Activated T-cell treated with anti-CD3 and anti-CD28 coated beads, Interleukin-2, amount 50 U/mL, for 72 hours (primary cell): ENCODE measurements at regions not wholly inside any gene's neighbourhood (a gene's known extent, or its start where the extent isn't known, plus 50 kb on each side); places are given as distances from the start of the nearest gene placed in this dataset.

Experiments used
- ATAC-seq, 2 donors: fragments of 150-1000 bp; cut with Tn5 transposase; replicated peaks in 1 of 2; 2 replicates each; pipeline ENCODE4 v1.10.0; 2021; ENCODE audit warnings: moderate library complexity in 2 of 2, mild to moderate bottlenecking in 1 of 2
- DNase-seq, 2 donors: peaks; one replicate each; pipeline ENCODE4 v3.0.0; 2021 to 2022; ENCODE audit warnings: mixed read lengths in 1 of 2
- H3K27ac Mint-ChIP-seq: one replicate; pipeline ENCODE4 v1.8.0; 2022; ENCODE audit warnings: mild to moderate bottlenecking, moderate library complexity, mixed read lengths
- H3K27me3 Mint-ChIP-seq: one replicate; pipeline ENCODE4 v1.8.0; 2022; ENCODE audit warnings: low read depth, mixed read lengths
- H3K36me3 Mint-ChIP-seq, 2 donors: one replicate each; pipeline ENCODE4 v1.8.0; 2022; ENCODE audit warnings: mixed read lengths in 2 of 2, mild to moderate bottlenecking in 1 of 2; ENCODE audit not compliant: insufficient read depth in 2 of 2
- H3K4me1 Mint-ChIP-seq: one replicate; pipeline ENCODE4 v1.8.0; 2022; ENCODE audit warnings: low read depth, mixed read lengths
- H3K4me3 Mint-ChIP-seq, 2 donors: one replicate each; pipeline ENCODE4 v1.8.0; 2022; ENCODE audit warnings: mild to moderate bottlenecking in 2 of 2, mixed read lengths in 2 of 2, moderate library complexity in 2 of 2
- H3K9me3 Mint-ChIP-seq, 2 donors: one replicate each; pipeline ENCODE4 v1.8.0; 2022; ENCODE audit warnings: mixed read lengths in 2 of 2

DNA sequence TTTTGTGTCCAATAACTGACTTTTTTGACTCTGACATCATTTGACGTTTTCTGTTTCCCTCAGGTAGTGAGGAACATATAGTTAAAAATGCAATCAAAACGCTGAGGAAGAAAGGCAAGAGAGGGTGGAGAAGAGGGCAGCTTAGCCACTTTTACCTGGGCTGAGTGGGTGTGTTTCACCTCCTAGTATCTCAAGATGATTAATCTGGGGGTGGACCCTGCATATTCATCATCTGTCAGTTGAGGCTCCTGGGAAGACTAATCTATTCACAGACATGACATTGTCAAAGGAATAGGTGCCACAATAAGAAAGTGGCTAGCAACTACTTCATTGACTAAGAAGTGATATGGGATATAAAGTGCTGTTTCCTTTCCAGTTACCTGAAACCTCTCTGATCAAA, 331.5 kb upstream of the RARB start:
- H3K27me3 Mint-ChIP-seq, result no peaks in the 10 kb centered on the region

DNA sequence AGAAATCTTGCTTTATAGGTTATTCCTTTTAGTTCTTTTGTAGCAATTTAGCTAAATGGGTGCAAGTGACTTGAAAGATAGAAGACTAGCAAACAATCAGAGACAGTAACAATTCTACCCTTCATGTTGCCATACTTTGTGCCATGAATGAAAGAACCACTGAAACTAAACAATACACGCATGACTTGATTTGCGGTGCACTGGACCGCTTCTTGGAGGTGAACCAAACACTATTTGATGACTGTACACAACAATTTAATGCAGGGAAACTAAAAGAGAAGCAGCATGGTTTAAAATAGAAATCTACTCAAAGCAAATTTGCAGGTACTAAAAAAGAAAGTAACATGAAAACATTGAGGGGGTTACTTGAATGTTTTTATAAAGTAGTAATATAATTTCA, 331.0 kb upstream of the RARB start:
- Mint-ChIP-seq H3K4me1 (no peaks in the 10 kb centered on the region), H3K36me3 (no peaks in the 10 kb centered on the region), H3K27ac (no peak overlapping the region), H3K27me3 (no peaks in the 10 kb centered on the region), H3K9me3 (peaks cover 0 to 2% of the 10 kb centered on the region in 2 donors), H3K4me3 (no peak overlapping the region)
- ATAC-seq, result no peak
- DNase-seq, result no peak

More for the DNA sequence above, 331.5 kb upstream of the RARB start:
- ATAC-seq (no peak), DNase-seq (no peak)
- H3K4me3 Mint-ChIP-seq, result no peak overlapping the region
- peaks cover 0 to 2% of the 10 kb centered on the region in 2 donors for H3K9me3 Mint-ChIP-seq
- H3K36me3 Mint-ChIP-seq, result no peaks in the 10 kb centered on the region
- H3K4me1 Mint-ChIP-seq, result no peaks in the 10 kb centered on the region
- H3K27ac Mint-ChIP-seq, result no peak overlapping the region

DNA sequence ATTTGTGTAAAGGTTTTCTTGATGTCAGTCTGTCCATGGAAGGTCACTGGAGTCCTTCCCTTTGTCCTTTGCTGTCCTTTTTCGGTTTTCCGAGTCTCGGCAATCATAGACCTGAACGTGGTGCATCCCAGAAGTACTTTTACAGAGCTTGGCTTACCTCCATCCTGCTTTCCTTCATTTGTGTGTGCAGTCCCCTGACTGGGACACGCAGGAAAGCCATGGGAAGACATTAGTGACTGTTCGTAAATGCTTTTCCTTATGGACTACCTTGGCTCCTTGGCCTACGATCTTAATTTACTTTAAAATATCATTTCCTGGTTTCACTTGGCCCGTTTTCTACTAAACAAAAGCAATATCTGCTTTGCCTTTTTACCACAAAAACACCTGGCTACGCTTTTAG, 328.4 kb upstream of the RARB start:
- no peaks in the 10 kb centered on the region for H3K36me3 Mint-ChIP-seq
- ATAC-seq (no peak), DNase-seq (no peak)
- H3K27me3 Mint-ChIP-seq, result no peaks in the 10 kb centered on the region
- no peak overlapping the region for H3K27ac Mint-ChIP-seq
- no peaks in the 10 kb centered on the region for H3K9me3 Mint-ChIP-seq
- no peak overlapping the region for H3K4me3 Mint-ChIP-seq
- H3K4me1 Mint-ChIP-seq, result no peaks in the 10 kb centered on the region

DNA sequence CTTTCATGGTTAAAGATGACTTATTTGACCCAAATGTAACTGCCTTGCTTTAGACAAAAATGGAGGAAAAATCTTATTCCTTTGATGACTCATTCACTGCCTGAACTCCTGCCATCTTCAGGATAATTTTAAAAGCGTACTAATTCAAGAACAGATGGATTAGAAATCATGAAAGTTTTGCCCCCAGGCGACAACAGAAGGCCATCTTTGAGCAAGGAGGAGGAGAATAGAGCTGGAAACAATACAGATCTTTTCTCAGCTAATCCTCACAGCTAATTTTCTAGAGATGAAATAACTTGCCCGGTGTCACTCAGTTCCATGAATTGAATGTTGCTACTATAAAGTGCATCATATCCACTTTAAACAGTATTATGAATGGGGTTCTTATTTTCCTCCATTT, 324.7 kb upstream of the RARB start:
- Mint-ChIP-seq H3K4me3 (no peak overlapping the region), H3K36me3 (no peaks in the 10 kb centered on the region), H3K27ac (no peak overlapping the region), H3K9me3 (no peaks in the 10 kb centered on the region), H3K4me1 (no peaks in the 10 kb centered on the region), H3K27me3 (no peaks in the 10 kb centered on the region)
- DNase-seq (no peak), ATAC-seq (no peak)

DNA sequence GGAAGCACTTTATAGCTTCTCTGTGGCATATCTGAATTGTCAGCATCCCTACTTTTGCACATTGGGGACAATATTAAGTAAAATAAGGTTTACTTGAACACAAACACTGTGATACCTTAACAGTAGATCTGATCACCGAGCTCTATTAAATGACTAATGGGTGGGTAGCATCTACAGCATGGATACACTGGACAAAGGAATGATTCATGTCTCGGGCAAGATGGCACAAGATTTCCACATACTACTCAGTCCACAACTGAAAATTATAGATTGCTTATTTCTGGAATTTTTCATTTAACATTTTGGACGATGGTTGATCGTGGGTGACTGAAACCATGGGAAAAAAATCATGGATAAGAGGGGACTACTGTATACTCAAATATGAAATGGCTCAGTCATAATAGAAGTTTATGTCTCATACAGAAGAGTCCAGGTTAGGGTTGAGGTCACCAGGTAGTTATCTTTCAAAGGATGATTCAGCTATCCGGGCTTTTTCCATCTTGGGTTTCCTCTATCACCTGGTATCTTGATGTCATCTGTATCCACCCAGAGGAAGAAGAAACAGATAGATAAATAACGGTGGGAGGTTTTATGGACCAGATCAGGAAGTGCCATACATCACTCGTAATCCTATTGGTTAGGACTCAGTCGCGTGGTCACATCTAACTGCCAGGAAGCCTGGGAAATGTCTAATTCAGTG, 320.0 kb upstream of the RARB start:
- no peaks in the 10 kb centered on the region for H3K4me1 Mint-ChIP-seq
- ATAC-seq, result no peak
- H3K4me3 Mint-ChIP-seq, result no peak overlapping the region
- H3K27ac Mint-ChIP-seq, result no peak overlapping the region
- no peaks in the 10 kb centered on the region for H3K36me3 Mint-ChIP-seq
- no peak for DNase-seq
- no peaks in the 10 kb centered on the region for H3K27me3 Mint-ChIP-seq
- no peaks in the 10 kb centered on the region for H3K9me3 Mint-ChIP-seq

DNA sequence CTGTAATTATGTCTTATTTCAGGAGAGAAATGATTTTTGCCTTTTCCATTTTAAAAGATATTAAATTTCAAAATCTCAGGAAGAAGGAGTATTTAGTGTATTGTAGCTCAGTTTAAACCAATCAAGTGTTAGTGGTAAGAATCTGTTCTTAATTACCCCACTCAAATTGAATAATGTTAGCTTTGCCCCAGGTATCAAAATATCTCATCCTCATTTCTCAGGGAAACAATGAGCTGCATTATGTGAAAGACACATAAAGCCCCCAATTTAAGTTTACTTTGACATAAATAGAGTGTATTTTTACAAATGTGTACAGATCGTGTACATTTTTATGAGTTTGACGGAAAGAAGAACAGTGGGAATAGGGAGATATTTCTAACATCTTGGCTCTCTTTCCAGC, 317.4 kb upstream of the RARB start:
- Mint-ChIP-seq H3K4me3 (no peak overlapping the region), H3K27me3 (no peaks in the 10 kb centered on the region), H3K36me3 (no peaks in the 10 kb centered on the region), H3K27ac (no peak overlapping the region), H3K9me3 (peaks cover 0 to 2% of the 10 kb centered on the region in 2 donors), H3K4me1 (no peaks in the 10 kb centered on the region)
- ATAC-seq (no peak), DNase-seq (no peak)

DNA sequence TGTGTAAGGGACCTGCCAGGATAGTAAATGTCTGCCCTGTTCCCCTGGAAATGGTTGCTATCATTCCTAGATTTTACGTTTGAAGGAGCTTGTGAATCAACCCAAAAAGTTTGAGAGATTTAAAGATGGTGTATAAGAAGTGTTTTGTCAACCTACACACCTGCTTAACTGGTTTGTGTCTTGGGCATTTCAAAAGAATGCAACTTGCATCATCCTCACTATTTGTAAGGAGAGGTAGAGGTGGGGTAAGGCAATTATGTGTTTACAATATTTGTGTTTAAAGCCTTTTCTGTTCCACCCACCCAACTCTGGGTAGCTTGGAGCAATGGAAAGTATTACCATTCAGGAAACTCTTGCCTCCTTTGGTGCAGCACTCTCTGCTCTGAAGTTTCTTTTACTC, 314.2 kb upstream of the RARB start:
- ATAC-seq (no peak), DNase-seq (no peak)
- H3K36me3 Mint-ChIP-seq, result no peaks in the 10 kb centered on the region
- no peaks in the 10 kb centered on the region for H3K27me3 Mint-ChIP-seq
- no peaks in the 10 kb centered on the region for H3K4me1 Mint-ChIP-seq
- no peak overlapping the region for H3K27ac Mint-ChIP-seq
- no peak overlapping the region for H3K4me3 Mint-ChIP-seq
- H3K9me3 Mint-ChIP-seq, result peaks cover 0 to 6% of the 10 kb centered on the region in 2 donors

DNA sequence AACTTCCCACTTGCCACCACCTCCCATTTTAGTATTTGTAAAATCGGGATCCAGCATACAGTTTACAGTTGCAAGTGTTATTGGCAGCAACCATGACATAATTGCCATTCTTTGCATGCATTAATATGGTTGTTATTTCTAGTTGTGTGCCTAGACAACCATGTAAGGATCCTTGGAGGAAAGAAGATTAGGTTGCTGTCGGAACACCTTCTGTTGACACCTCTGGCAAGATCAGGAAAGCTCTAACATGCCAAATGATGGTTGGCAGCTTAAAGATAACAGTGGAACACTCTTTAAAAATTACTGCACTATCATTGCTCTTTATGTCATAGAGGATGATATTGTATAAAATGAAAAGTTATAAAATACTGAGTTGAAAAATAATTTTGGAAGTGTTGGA, 313.5 kb upstream of the RARB start:
- Mint-ChIP-seq H3K9me3 (peaks cover 0 to 6% of the 10 kb centered on the region in 2 donors), H3K4me1 (no peaks in the 10 kb centered on the region), H3K27me3 (no peaks in the 10 kb centered on the region), H3K36me3 (no peaks in the 10 kb centered on the region), H3K27ac (no peak overlapping the region), H3K4me3 (no peak overlapping the region)
- ATAC-seq (no peak), DNase-seq (no peak)

DNA sequence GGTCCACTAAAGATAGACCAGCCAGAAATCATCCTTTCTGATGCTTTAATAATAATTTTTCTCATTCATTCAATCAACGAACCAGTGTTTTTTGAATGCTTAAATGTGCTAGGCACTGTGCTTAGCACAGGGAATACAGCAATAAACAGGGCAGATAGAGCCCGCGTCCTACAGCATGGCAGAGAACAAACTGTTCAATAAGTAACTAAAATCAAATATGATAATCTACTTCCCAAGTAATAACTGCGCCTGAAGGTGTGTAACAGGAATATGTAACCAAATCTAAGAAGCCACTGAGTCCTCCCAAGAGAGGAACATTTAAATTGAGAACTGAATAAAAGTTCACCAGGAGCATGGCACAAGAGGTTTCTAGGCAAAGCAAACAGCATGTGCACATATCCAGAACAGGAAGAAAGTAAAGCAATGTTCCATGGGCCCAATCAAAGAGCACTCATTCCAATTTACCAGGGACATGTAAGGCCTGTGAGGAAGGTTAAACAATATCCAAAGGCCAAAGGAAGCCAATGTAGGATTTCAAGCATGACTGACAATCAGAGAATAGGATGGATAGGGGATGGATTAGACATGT, 311.0 kb upstream of the RARB start:
- H3K4me3 Mint-ChIP-seq, result no peak overlapping the region
- DNase-seq (no peak), ATAC-seq (no peak)
- no peak overlapping the region for H3K27ac Mint-ChIP-seq
- no peaks in the 10 kb centered on the region for H3K4me1 Mint-ChIP-seq
- H3K27me3 Mint-ChIP-seq, result no peaks in the 10 kb centered on the region
- H3K9me3 Mint-ChIP-seq, result peaks cover 0 to 6% of the 10 kb centered on the region in 2 donors
- H3K36me3 Mint-ChIP-seq, result no peaks in the 10 kb centered on the region

DNA sequence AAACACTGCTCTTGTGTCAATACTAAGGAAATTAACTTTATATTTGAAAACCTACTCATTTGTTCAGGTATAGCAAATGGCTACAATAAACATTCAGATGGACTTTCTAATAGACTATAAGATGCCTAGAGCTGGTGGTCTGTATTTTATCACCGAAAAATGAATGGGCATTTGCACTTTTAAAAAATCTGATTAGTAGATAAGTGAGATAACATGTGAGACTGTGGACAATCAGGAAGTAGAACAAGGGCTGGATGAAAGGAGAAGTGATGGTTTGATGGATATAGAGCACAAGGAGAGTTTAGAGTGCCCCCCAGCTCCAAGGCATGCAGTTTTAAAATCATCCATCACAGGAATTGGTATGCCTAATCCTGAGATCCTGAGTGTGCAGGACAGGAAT, 308.4 kb upstream of the RARB start:
- H3K4me1 Mint-ChIP-seq, result no peaks in the 10 kb centered on the region
- DNase-seq, result no peak

DNA sequence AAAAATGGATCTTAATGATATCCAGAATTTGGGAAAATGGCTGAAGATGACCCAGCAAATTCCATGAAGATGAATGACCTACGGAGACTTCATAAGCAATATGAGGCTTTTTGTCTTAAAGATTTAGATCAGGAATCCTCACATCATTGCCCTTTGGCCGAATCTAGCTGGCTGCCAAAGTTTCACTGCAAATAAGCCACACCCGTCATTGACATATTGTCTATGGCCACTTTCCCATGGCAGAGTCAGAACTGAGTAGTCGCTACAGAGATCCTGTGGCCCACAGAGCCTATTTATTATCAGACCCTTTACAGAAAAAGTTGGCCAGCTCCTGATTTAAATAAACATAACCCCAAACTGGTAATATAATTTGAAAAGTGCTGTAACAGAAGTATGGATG, 307.4 kb upstream of the RARB start:
- ATAC-seq, result no peak
- no peak for DNase-seq

More for the DNA sequence above, 308.4 kb upstream of the RARB start:
- Mint-ChIP-seq H3K9me3 (peaks cover 4 to 8% of the 10 kb centered on the region in 2 donors), H3K36me3 (no peaks in the 10 kb centered on the region), H3K27me3 (no peaks in the 10 kb centered on the region), H3K4me3 (no peak overlapping the region), H3K27ac (no peak overlapping the region)
- ATAC-seq, result no peak

DNA sequence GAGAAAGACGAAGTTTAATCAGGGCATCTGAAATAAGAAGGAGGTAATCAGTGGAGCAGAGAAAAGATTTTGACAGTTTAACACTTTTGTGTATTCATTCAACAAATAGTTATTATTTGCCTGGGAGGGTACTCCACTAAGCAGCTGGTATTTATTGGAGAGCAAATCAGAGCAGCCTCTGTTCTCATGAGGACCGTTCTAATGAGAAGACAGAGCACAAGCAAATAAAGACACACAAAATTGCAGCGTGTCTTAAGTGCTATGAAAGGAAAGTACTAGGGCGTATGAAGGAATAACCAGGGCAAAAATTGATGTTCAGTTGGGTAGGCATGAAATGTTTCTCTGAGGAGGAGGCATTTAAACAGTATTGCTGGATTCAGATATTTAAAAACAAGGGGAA, 302.9 kb upstream of the RARB start:
- no peak overlapping the region for H3K27ac Mint-ChIP-seq
- no peak for ATAC-seq
- peaks cover 3 to 9% of the 10 kb centered on the region in 2 donors for H3K9me3 Mint-ChIP-seq
- H3K4me1 Mint-ChIP-seq, result no peaks in the 10 kb centered on the region
- H3K27me3 Mint-ChIP-seq, result no peaks in the 10 kb centered on the region
- H3K36me3 Mint-ChIP-seq, result no peaks in the 10 kb centered on the region
- H3K4me3 Mint-ChIP-seq, result no peak overlapping the region
- DNase-seq, result no peak

More for the DNA sequence above, 307.4 kb upstream of the RARB start:
- Mint-ChIP-seq H3K4me1 (no peaks in the 10 kb centered on the region), H3K4me3 (no peak overlapping the region), H3K36me3 (no peaks in the 10 kb centered on the region), H3K27me3 (no peaks in the 10 kb centered on the region), H3K9me3 (peaks cover 4 to 8% of the 10 kb centered on the region in 2 donors), H3K27ac (no peak overlapping the region)

DNA sequence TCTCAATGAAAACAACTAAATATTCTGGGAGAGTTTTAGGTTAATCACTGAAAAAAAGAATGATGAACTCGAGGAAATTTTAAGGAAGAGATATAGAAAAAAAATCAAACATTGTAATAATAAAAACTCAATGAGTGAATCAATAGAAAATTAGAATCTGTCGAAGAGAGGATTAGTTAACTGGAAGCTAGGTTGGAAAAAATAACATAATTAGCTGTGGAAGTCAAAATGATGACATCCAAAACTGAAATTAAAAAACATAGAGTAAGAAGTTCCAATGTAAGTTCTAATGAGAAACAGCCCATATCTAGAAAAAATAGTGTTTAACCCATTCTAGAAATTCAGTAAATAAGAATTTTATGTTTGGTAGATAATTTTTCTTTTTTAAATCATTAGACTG, 299.3 kb upstream of the RARB start:
- H3K9me3 Mint-ChIP-seq, result peaks cover 5 to 15% of the 10 kb centered on the region in 2 donors
- no peak overlapping the region for H3K4me3 Mint-ChIP-seq
- H3K27ac Mint-ChIP-seq, result no peak overlapping the region

More for the DNA sequence above, 299.3 kb upstream of the RARB start:
- Mint-ChIP-seq H3K4me1 (no peaks in the 10 kb centered on the region), H3K36me3 (no peaks in the 10 kb centered on the region), H3K27me3 (no peaks in the 10 kb centered on the region)
- ATAC-seq, result no peak
- no peak for DNase-seq
